ENCODE measurements at regions not wholly inside any gene's neighbourhood (a gene's known extent, or its start where the extent isn't known, plus 50 kb on each side); places are given as distances from the start of the nearest gene placed in this dataset.

- H3K79me2 ChIP-seq (ENCODE audit: insufficient read depth, low read length): no peaks in the 10 kb centered on the region
- TF ChIP-seq GLI4 (CRISPR knock-in tag; IDR thresholded peaks at IDR 0.05; ENCODE audit: borderline replicate concordance): no peak
- TF ChIP-seq ZNF549 (CRISPR knock-in tag; IDR thresholded peaks at IDR 0.05): no peak
- TF ChIP-seq CBX2 (IDR thresholded peaks at IDR 0.05; ENCODE audit: low read depth, low read length): no peak
- TF ChIP-seq CBX2 (CRISPR knock-in tag; IDR thresholded peaks at IDR 0.05; ENCODE audit: low read depth): no peak
- no peak overlapping the region for H3K4me3 ChIP-seq (replicated peaks in 1 of 3; ENCODE audit: insufficient read depth in 1 of 3, low read depth in 2 of 3, low read length in 3 of 3)
- DNase-seq (ENCODE audit: low spot score) (no peak), ATAC-seq (no peak), FAIRE-seq (no peak)
- peaks cover 89% of the 10 kb centered on the region for H3K9me3 ChIP-seq (ENCODE audit: low read length)
- H3K36me3 ChIP-seq (replicated peaks in 1 of 2; ENCODE audit: control insufficient read depth in 1 of 2, insufficient read depth in 2 of 2, low read length in 2 of 2): no peaks in the 10 kb centered on the region
- H3K9ac ChIP-seq (ENCODE audit: insufficient read depth, low read depth, low read length): no peak overlapping the region
- in situ Hi-C loops (cut with HindIII; ENCODE audit: extremely low pct_ligation_motif_present, low pct_unique_long_range_greater_than_20kb): no loop called here
- 6% methylated on average over 2 of the region's 3 CpGs for WGBS (ENCODE audit: low lambda C conversion rate)
- H3K4me2 ChIP-seq (ENCODE audit: low read depth, low read length): no peak overlapping the region
- no peaks in the 10 kb centered on the region for H4K20me1 ChIP-seq (ENCODE audit: insufficient read depth, low read length)
- no peaks in the 10 kb centered on the region for H3K27me3 ChIP-seq (ENCODE audit: control insufficient read depth in 1 of 2, insufficient read depth in 2 of 2, low read length in 2 of 2)
- intact Hi-C loops (cut with micrococcal nuclease; ENCODE audit: unreplicated experiment): no loop called here
- CTCF ChIA-PET (ENCODE audit: low intra/inter-chr PET ratio, low total read pairs): no interaction called here
- no TSS peak for BruUV-seq (replicated peaks)
- H3K27ac ChIP-seq (ENCODE audit: extremely low read length, insufficient read depth, low read length): no peak overlapping the region
- POLR2A ChIA-PET: no interaction called here
- H2AFZ ChIP-seq (ENCODE audit: low read length): no peak overlapping the region
- H3K4me1 ChIP-seq (ENCODE audit: insufficient read depth, low read length): no peaks in the 10 kb centered on the region
These were observed 282.6 kb upstream of the LRRC3B start for GRCh38 chr3:26340001-26340400.

- ChIA-PET POLR2A (no interaction called here), CTCF (ENCODE audit: low intra/inter-chr PET ratio, low total read pairs) (no interaction called here)
- BruUV-seq (replicated peaks): no TSS peak
- Histone ChIP-seq H3K4me3 (replicated peaks in 1 of 3; ENCODE audit: insufficient read depth in 1 of 3, low read depth in 2 of 3, low read length in 3 of 3) (no peak overlapping the region), H4K20me1 (ENCODE audit: insufficient read depth, low read length) (no peaks in the 10 kb centered on the region), H2AFZ (ENCODE audit: low read length) (no peak overlapping the region), H3K4me1 (ENCODE audit: insufficient read depth, low read length) (no peaks in the 10 kb centered on the region), H3K36me3 (replicated peaks in 1 of 2; ENCODE audit: control insufficient read depth in 1 of 2, insufficient read depth in 2 of 2, low read length in 2 of 2) (no peaks in the 10 kb centered on the region), H3K9me3 (ENCODE audit: low read length) (peaks cover 89% of the 10 kb centered on the region), H3K9ac (ENCODE audit: insufficient read depth, low read depth, low read length) (no peak overlapping the region), H3K27ac (ENCODE audit: extremely low read length, insufficient read depth, low read length) (no peak overlapping the region), H3K4me2 (ENCODE audit: low read depth, low read length) (no peak overlapping the region), H3K27me3 (ENCODE audit: control insufficient read depth in 1 of 2, insufficient read depth in 2 of 2, low read length in 2 of 2) (no peaks in the 10 kb centered on the region), H3K79me2 (ENCODE audit: insufficient read depth, low read length) (no peaks in the 10 kb centered on the region)
- in situ Hi-C loops (cut with HindIII; ENCODE audit: extremely low pct_ligation_motif_present, low pct_unique_long_range_greater_than_20kb) (no loop called here), intact Hi-C loops (cut with micrococcal nuclease; ENCODE audit: unreplicated experiment) (no loop called here)
- DNase-seq (ENCODE audit: low spot score) (no peak), ATAC-seq (no peak), FAIRE-seq (no peak)
- WGBS (ENCODE audit: low lambda C conversion rate): 4% methylated on average over 1 of the region's 1 CpG
- no peak for TF ChIP-seq ZNF773 (CRISPR knock-in tag; IDR thresholded peaks at IDR 0.05; ENCODE audit: borderline replicate concordance)
- no peak for TF ChIP-seq SNRNP70 (IDR thresholded peaks at IDR 0.05; ENCODE audit: low read depth, low read length)
- TF ChIP-seq BRF2 (CRISPR knock-in tag; IDR thresholded peaks at IDR 0.05): no peak
- TF ChIP-seq EP300 (IDR thresholded peaks at IDR 0.05; ENCODE audit: low read depth in 2 of 2, low read length in 2 of 2): no peak
- no peak for TF ChIP-seq EP300 (CRISPR knock-in tag; IDR thresholded peaks at IDR 0.05; ENCODE audit: borderline replicate concordance)
- TF ChIP-seq ZNF414 (CRISPR knock-in tag; IDR thresholded peaks at IDR 0.05): no peak
- no peak for TF ChIP-seq PAXIP1 (CRISPR knock-in tag; conservative IDR thresholded peaks at IDR 0.05)
- TF ChIP-seq GATAD2A (CRISPR knock-in tag; IDR thresholded peaks at IDR 0.05): no peak
- TF ChIP-seq HNF4A (CRISPR knock-in tag; IDR thresholded peaks at IDR 0.05): no peak
- TF ChIP-seq PAX8 (CRISPR knock-in tag; IDR thresholded peaks at IDR 0.05; ENCODE audit: borderline replicate concordance): no peak
- no peak for TF ChIP-seq BORCS8-MEF2B (CRISPR knock-in tag; IDR thresholded peaks at IDR 0.05)
- TF ChIP-seq GFI1 (CRISPR knock-in tag; IDR thresholded peaks at IDR 0.05; ENCODE audit: borderline replicate concordance): no peak
These were observed 278.9 kb upstream of the LRRC3B start for GRCh38 chr3:26343647-26344046.

Data from HepG2 (cell line).